Stimulated activated memory B cell treated with anti-CD40 and anti-IgM and Interleukin-4, amounts not matched to agents 10 μg/mL and 1 μg/mL and 100 μg/mL, for 72 hours (primary cell): ENCODE measurements at regions not wholly inside any gene's neighbourhood (a gene's known extent, or its start where the extent isn't known, plus 50 kb on each side); places are given as distances from the start of the nearest gene placed in this dataset.

Experiments used
- ATAC-seq: fragments of 150-1000 bp; cut with Tn5 transposase; 2 replicates; pipeline ENCODE4 v1.10.0; 2021
- H3K27ac Mint-ChIP-seq: one replicate; pipeline ENCODE4 v1.8.0; 2022; ENCODE audit warnings: mild to moderate bottlenecking, mixed read lengths
- H3K27me3 Mint-ChIP-seq: one replicate; pipeline ENCODE4 v1.8.0; 2022; ENCODE audit warnings: mixed read lengths
- H3K36me3 Mint-ChIP-seq: one replicate; pipeline ENCODE4 v1.8.0; 2022; ENCODE audit warnings: mixed read lengths
- H3K4me1 Mint-ChIP-seq: one replicate; pipeline ENCODE4 v1.8.0; 2022; ENCODE audit warnings: mixed read lengths
- H3K4me3 Mint-ChIP-seq: one replicate; pipeline ENCODE4 v1.8.0; 2022; ENCODE audit warnings: mild to moderate bottlenecking, moderate library complexity, mixed read lengths
- H3K9me3 Mint-ChIP-seq: one replicate; pipeline ENCODE4 v1.8.0; 2022; ENCODE audit warnings: mixed read lengths

DNA sequence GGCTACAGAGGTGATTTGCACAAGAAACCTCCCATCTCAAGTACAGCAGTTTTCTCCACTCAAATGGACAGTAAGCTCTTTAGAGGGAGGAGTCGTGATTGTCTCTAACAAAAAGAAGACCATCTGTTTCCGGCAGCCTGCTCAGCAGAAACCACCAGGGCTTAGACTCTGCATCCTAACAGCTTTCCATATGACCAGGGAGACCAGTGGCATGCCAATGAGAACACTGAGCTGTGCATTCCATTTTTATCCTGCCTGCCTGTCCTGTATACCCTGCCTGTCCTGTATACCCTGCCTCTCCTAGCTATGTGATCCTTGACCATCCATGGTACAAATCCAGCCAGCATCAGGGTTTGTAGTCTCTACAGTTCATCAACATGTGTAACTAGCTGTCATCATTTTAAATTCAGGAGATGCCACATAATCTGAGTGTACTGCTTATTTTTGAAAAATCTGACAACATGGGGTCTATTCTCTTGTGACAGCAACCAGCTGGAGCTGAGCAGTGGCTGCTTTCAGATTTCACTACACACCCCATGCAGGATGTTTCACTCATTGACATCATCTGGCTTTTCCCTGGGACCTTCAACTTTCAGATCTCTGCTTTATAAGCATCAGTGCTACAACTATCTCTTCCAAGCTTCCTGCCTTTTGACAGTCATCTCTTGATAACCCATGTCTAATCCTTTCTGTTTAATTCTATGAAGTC is 50.5 kb upstream of the POU2AF2 start:
- H3K4me3 Mint-ChIP-seq: no peak overlapping the region
- H3K9me3 Mint-ChIP-seq: peaks cover 6% of the 10 kb centered on the region
- H3K36me3 Mint-ChIP-seq: peaks cover 6% of the 10 kb centered on the region
- no peak for ATAC-seq
- H3K4me1 Mint-ChIP-seq: peaks cover 13% of the 10 kb centered on the region
- no peak overlapping the region for H3K27ac Mint-ChIP-seq
- H3K27me3 Mint-ChIP-seq: no peaks in the 10 kb centered on the region

DNA sequence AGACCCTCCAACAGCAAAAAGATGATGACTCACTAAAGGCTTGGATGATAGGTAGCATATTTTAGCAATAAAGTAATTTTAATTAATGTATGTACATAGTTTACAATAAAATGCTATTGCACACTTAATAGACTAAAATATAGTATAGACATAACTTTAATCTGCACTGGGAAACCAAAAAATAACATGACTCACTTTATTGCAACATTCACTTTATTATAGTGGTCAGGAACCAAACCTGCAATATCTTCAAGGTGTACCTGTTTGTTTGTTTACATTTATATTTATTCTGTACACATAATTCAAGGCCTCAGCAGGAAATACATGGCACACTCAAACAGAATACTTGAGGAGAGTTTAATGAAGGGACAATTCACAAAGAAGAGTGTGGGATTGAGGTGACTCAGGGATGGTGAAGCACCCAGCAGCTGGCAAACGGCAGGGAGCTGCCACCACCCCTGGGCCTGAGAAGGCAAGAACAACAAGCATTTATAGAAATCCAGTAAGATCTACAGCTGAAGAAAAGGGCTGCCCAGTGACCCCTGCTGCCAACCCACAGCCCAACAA is 51.5 kb upstream of the POU2AF2 start:
- peaks cover 6% of the 10 kb centered on the region for H3K36me3 Mint-ChIP-seq
- ATAC-seq: no peak
- peaks cover 10% of the 10 kb centered on the region for H3K4me1 Mint-ChIP-seq
- H3K4me3 Mint-ChIP-seq: no peak overlapping the region
- H3K27me3 Mint-ChIP-seq: no peaks in the 10 kb centered on the region
- no peak overlapping the region for H3K27ac Mint-ChIP-seq
- peaks cover 6% of the 10 kb centered on the region for H3K9me3 Mint-ChIP-seq

DNA sequence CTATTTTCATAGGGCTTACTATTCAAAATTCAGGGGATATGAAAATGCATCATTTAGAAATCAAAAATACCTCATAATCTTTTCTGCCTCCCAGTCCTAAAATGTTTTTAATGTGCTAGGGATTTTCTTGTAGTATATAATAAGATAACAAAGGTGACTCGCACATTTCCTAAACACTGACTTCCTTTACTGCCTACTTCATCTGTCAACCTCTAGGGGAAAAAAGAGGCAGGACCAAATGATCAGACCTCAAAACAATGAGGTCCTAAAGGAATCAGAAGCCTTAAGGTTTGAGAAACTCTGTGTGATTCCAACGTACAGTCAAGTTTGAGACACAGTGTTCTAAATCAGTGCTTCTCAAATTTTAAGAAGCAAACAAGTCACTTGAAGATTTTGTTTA is 56.1 kb upstream of the POU2AF2 start:
- Mint-ChIP-seq H3K27ac (no peak overlapping the region), H3K9me3 (peaks cover 13% of the 10 kb centered on the region), H3K4me3 (no peak overlapping the region), H3K36me3 (peaks cover 14% of the 10 kb centered on the region), H3K27me3 (no peaks in the 10 kb centered on the region), H3K4me1 (peaks cover 38% of the 10 kb centered on the region)
- ATAC-seq: no peak

DNA sequence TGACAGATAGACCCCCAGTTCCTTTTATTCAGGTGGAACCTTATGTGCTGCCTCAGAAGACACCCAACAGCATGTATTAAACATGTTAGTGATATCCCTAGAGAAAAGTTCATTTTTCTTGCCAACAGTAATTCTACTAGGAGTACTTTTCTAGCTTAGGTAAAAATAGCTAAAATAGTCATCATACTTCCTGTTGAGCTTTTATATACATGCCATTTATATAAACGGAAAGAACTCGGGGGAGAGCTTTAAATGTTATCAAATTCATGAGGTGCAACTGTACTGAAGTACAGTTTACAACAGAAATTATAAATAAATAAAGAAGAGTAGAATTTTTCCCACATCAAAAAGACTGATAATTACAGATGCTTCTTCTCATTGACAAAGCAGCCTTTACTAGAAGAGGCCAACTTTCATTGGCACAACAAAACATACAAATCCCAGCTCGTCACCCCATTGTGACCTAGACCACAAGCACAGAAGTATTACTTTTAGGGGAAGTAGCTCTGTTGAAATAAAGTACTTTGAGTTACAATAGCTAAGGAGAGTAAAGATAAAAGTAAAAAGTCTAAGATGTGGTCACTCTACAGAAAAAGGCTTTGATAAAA is 59.1 kb upstream of the POU2AF2 start:
- ATAC-seq: no peak
- H3K4me3 Mint-ChIP-seq: no peak overlapping the region
- peak overlapping the region; percentile 47 for H3K27ac Mint-ChIP-seq
- peaks cover 10% of the 10 kb centered on the region for H3K9me3 Mint-ChIP-seq
- no peaks in the 10 kb centered on the region for H3K27me3 Mint-ChIP-seq
- peaks cover 54% of the 10 kb centered on the region for H3K4me1 Mint-ChIP-seq
- H3K36me3 Mint-ChIP-seq: peaks cover 8% of the 10 kb centered on the region

DNA sequence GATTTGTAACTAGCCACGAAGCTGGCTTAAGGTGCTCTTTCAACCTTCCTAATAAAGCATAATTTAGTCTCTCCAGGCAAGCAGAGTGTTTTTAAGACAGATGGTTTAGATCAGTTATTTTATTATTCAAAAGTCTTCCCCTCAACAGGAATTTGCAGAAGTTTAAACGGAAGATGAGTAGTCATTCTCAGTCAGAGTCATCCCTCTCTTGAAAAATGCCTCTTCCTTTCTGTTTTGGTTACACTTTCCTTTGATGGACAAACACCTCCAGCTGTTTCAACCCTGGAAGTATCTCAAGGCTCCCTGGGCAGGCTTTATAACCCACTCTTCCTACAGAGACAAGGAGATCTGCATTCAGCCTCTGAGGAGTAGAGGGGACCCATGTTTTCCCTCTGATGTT is 60.3 kb upstream of the POU2AF2 start:
- Mint-ChIP-seq H3K27ac (peak overlapping the region; percentile 63), H3K27me3 (no peaks in the 10 kb centered on the region), H3K9me3 (peaks cover 10% of the 10 kb centered on the region), H3K36me3 (peaks cover 8% of the 10 kb centered on the region), H3K4me3 (no peak overlapping the region), H3K4me1 (peaks cover 55% of the 10 kb centered on the region)
- peak; percentile 51 for ATAC-seq

DNA sequence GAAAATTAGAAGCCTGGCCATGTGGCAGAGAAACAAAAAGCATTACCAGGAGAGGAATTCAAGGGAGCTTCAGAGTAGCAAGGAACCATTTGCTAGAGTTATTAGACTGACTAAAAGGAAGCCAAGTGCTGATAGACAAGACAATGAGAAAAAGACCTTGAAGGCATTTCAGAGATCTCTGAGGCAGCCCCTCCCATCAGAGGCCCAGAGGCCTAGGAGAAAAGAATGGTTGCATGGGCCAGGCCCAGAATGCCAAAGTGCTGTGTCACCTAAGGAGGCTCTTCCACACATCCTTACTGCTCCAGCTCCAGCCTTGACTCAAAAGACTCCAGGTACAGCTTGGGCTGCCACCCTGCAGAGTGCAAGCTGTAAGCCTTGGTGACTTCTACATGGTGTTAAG is 61.8 kb upstream of the POU2AF2 start:
- Mint-ChIP-seq H3K9me3 (peaks cover 10% of the 10 kb centered on the region), H3K4me1 (peaks cover 62% of the 10 kb centered on the region), H3K36me3 (peaks cover 8% of the 10 kb centered on the region), H3K4me3 (no peak overlapping the region), H3K27ac (peak overlapping the region; percentile 4), H3K27me3 (no peaks in the 10 kb centered on the region)
- ATAC-seq: no peak

DNA sequence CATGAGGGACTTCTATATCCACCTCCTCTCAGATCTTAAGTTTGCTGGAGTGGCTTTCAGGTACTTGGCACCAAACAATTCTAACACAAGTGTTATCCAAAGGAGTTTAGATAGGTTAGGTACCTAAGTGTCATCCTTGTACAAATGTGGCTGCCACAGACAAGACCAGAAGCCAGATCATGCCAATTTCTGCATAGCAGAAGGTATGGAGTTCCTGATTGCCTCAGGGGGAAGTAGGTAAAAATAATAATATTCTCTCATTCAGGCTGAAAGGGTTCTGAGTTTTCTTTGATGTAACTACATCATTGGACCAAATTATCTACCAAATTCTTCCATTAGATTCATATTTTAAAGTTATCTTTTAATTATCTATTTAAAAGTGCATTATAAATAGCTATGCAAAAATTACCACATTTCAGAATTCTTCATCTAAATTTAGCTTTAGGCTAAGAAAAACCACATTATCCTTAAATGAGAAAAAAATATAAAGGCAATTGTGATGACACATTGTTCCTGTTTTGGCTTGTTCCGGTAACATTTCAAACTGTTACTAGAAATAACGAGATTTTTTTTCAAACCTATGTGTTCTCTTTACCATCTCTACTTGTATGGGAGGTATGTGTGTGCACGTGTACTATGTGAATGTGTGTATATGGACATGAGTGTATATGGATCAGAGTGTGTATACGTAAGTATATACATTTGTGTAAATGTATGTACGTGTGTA is 66.2 kb upstream of the POU2AF2 start:
- no peak overlapping the region for H3K4me3 Mint-ChIP-seq
- no peaks in the 10 kb centered on the region for H3K27me3 Mint-ChIP-seq
- peaks cover 4% of the 10 kb centered on the region for H3K9me3 Mint-ChIP-seq
- peak overlapping the region; percentile 88 for H3K27ac Mint-ChIP-seq
- H3K36me3 Mint-ChIP-seq: no peaks in the 10 kb centered on the region
- H3K4me1 Mint-ChIP-seq: peaks cover 68% of the 10 kb centered on the region
- ATAC-seq: no peak

DNA sequence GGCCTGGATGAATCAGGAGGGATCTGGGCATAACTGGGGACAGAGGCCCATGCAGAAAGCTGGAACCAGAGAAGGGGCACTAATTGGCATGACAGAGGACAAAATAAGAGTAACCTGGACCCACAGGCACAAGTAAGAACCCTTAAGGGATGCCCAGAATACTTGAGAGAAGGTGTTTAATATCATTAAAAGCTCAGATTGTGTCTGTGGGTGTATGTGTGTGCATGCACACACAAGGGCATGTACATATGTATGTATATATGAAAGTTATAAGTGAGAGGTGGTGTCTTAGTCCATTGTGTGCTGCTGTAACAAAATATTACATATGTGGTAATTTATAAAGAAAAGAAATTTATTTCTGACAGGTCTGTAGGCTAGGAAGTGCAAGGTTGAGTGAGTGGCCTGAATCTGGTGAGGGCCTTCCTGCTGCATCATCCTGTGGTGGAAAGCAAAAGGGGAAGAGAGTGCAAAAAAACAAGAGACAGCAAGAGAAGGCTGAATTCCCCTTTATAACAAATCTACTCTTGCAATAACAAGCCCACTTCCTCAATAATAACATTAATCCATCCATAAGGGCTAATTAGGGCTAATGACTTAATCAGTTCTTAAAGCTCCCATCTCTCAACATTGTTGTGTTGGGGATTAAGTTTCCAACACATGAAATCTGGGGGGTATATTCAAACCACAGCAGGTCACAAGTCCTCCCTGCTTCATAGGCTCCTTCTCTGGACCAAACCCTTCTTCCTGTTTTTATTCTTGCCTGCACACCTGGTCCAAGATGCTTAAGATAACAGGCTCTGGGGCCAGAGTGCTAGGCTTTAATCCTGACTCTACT is 68.3 kb upstream of the POU2AF2 start:
- Mint-ChIP-seq H3K9me3 (no peaks in the 10 kb centered on the region), H3K36me3 (no peaks in the 10 kb centered on the region), H3K27ac (peak overlapping the region; percentile 88), H3K4me1 (peaks cover 60% of the 10 kb centered on the region), H3K27me3 (no peaks in the 10 kb centered on the region), H3K4me3 (peak overlapping the region; percentile 27)
- peak; percentile 95 for ATAC-seq

DNA sequence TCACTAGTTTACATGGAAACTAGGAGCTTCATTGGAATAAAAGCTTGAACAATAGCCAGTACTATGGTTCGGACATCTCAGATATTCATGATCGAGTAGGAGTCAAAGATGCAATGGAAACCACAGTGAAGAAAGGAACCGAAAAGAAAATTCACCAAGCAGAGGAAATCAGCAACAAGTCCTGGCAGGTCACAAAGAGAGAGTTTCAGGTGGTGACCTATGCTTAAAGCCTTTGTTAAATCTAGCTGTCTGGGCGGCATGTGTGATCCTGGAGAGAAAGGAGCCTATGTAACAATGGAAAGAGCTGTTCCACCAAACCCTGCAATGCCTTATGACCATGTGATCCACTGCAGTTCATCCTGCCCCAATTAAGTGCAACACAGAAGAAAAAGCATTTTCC is 68.9 kb upstream of the POU2AF2 start:
- peak overlapping the region; percentile 88 for H3K27ac Mint-ChIP-seq
- no peaks in the 10 kb centered on the region for H3K9me3 Mint-ChIP-seq

DNA sequence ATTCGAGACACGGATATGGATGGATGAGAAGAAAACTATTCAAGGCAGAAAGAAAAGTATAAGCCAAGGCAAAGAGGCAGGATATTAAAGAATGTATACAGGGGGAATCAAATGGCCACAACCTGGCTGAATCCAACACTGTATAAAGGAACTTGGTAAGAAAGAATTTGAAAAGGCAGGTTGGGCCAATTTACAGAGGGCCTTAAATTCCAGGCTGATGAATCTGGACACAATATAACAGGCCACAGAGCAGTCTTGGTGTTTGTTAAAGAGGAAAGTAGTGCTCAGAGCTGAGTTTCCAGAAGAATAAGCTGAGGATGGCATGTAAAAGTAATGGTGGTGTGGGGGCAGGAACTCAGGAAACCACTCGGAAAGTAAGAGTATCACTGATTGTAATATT is 72.3 kb upstream of the POU2AF2 start:
- Mint-ChIP-seq H3K27ac (peak overlapping the region; percentile 33), H3K27me3 (no peaks in the 10 kb centered on the region), H3K36me3 (no peaks in the 10 kb centered on the region), H3K4me1 (peaks cover 37% of the 10 kb centered on the region), H3K4me3 (no peak overlapping the region), H3K9me3 (no peaks in the 10 kb centered on the region)
- no peak for ATAC-seq

More for the DNA sequence above, 68.9 kb upstream of the POU2AF2 start:
- H3K27me3 Mint-ChIP-seq: no peaks in the 10 kb centered on the region
- ATAC-seq: peak; percentile 37
- H3K36me3 Mint-ChIP-seq: no peaks in the 10 kb centered on the region
- H3K4me1 Mint-ChIP-seq: peaks cover 60% of the 10 kb centered on the region
- peak overlapping the region; percentile 27 for H3K4me3 Mint-ChIP-seq

DNA sequence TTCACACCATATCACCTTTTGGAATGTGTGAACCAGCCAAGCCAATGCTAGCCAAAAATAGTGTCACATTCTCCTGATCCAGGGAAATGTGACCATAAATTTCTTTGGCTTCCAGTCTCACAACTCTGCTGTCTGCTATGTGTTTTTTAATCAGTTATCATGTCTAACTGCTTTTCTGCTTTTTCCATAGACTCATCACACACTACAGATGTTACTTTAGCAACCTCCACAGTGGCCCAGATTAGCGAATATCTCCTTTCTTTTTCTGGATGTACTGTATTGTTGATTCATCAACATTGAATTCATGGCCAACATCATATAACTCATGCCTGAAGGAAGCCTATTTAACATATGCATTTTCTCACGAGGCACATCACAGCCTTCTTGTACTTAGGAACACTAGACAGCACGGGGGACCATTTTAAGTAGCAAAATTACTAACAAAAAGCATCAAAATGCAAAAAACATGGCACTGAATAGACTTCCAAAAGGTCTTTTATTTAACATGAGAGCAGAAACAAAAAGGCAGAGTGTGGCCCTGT is 73.1 kb upstream of the POU2AF2 start:
- H3K27me3 Mint-ChIP-seq: no peaks in the 10 kb centered on the region
- peak overlapping the region; percentile 33 for H3K27ac Mint-ChIP-seq
- H3K4me1 Mint-ChIP-seq: peaks cover 29% of the 10 kb centered on the region
- H3K36me3 Mint-ChIP-seq: no peaks in the 10 kb centered on the region
- H3K9me3 Mint-ChIP-seq: no peaks in the 10 kb centered on the region
- H3K4me3 Mint-ChIP-seq: no peak overlapping the region
- no peak for ATAC-seq

DNA sequence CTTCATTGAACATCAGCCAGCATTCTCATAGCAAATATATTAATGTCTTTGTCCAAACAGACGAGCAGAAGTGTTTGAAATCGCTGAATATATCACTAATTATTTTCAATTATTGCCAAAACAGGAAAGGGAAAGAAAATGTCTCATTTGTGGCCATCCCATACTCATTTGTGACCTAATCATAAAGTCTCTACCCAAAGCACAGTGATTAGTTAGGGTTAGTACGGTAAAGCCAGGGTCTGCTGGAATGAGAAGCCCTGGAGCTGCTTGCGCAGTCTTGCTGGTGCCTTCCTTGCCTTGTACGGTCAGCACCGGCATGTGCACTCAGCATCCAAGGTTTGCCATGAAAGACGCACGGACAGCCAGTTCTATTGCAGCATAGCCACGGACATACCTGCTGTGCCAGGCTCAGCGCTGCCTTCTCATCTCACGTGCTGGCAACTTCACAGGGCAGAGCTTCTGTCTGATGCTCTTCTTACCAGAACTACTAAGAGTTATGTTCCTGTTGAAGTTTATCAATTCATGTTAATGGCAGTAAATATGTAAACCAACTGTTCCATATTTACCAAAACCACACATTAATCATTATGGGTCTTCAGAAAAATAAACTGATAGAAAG is 74.7 kb upstream of the POU2AF2 start:
- no peak for ATAC-seq
- H3K27ac Mint-ChIP-seq: peak overlapping the region; percentile 28
- no peak overlapping the region for H3K4me3 Mint-ChIP-seq
- H3K27me3 Mint-ChIP-seq: no peaks in the 10 kb centered on the region
- peaks cover 13% of the 10 kb centered on the region for H3K4me1 Mint-ChIP-seq
- H3K36me3 Mint-ChIP-seq: no peaks in the 10 kb centered on the region
- no peaks in the 10 kb centered on the region for H3K9me3 Mint-ChIP-seq

DNA sequence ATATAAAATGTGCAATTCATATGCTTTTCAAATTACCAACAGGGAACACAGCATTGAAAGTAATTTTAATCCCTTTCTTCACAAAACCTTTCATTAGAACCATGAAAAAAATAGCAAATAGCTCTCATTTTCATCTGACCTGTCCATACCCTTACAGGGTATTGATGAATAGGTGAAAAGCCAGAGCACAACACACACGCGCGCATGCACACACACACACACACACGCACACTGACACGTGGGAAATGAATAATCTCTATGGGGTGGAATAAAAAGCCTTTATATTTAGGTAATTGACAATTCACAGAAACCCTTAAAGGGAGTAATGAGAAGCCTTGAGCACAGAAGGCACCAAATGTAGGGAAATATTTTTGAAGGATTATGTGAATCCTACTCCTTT is 76.2 kb upstream of the POU2AF2 start:
- Mint-ChIP-seq H3K9me3 (no peaks in the 10 kb centered on the region), H3K4me1 (peaks cover 12% of the 10 kb centered on the region), H3K27me3 (no peaks in the 10 kb centered on the region), H3K4me3 (no peak overlapping the region), H3K27ac (no peak overlapping the region), H3K36me3 (peaks cover 4% of the 10 kb centered on the region)
- no peak for ATAC-seq

DNA sequence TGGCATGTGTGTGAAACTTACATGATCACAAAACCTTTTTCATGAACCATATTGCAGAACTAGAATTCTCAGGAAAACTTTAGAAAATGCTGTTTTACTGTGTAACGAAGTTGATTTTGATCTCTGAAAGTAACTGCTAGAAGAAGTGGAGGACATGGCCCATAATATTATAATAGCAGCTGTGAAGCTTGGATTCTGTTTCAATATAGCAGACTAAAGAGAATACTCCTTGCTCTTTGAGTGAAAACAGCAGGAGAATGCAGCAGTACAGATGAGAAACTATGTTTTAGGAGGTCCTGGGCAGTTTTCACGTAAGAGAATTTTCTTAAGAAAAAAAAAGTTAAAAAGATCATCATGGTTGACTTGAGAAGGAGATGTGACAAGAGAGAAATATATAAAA is 76.7 kb upstream of the POU2AF2 start:
- Mint-ChIP-seq H3K27ac (no peak overlapping the region), H3K36me3 (peaks cover 4% of the 10 kb centered on the region), H3K27me3 (no peaks in the 10 kb centered on the region), H3K9me3 (no peaks in the 10 kb centered on the region), H3K4me3 (no peak overlapping the region), H3K4me1 (peaks cover 12% of the 10 kb centered on the region)
- no peak for ATAC-seq
